GM10248 (cell line): ENCODE measurements at regions not wholly inside any gene's neighbourhood (a gene's known extent, or its start where the extent isn't known, plus 50 kb on each side); places are given as distances from the start of the nearest gene placed in this dataset.
"Not testable (repeated sequence)": the region's sequence is repeated elsewhere in the genome, so short reads cannot be mapped to it uniquely, and the experiment has no call there.

Experiments
- CTCF ChIA-PET: fragments of 300-600 bp; sonication (Branson Sonifier 250); formaldehyde crosslinking; extraction: SDS; loops from one replicate; lab custom pipeline; 2021; ENCODE audit warnings: antibody characterized with exemption; lab: Yijun Ruan, JAX
- POLR2A ChIA-PET: fragments of 350-650 bp; sonication (Branson Sonifier 250); formaldehyde crosslinking; extraction: SDS; loops from one replicate; lab custom pipeline; 2020; ENCODE audit warnings: antibody characterized with exemption; lab: Yijun Ruan, JAX
- DNase-seq: peaks from one replicate; pipeline ENCODE4 v3.0.0; 2012; ENCODE audit errors: extremely low spot score
- CTCF ChIP-seq: IDR thresholded peaks from 2 replicates; pipeline ENCODE4 v1.5.1; 2012; ENCODE audit warnings: mild to moderate bottlenecking, low read depth; ENCODE audit errors: extremely low read depth, missing control alignments, control extremely low read depth

- POLR2A ChIA-PET = no interaction called here
- TF ChIP-seq CTCF = no peak
- CTCF ChIA-PET = no interaction called here
- DNase-seq = no peak
Observed at GRCh38 chr7:152911922-152912321, 152.4 kb downstream of the ACTR3B start.

GRCh38 chr7:152912511-152912910 lies 153.0 kb downstream of the ACTR3B start:
- no peak for TF ChIP-seq CTCF
- CTCF ChIA-PET = interaction anchor here (1.0 kb wide), 1 partner anchor 10 kb away, joined by 3 read pairs; no protein-coding TSS in a partner anchor
- no peak for DNase-seq
- POLR2A ChIA-PET = no interaction called here

GRCh38 chr7:152913492-152913891 lies 153.9 kb downstream of the ACTR3B start:
- DNase-seq = no peak
- POLR2A ChIA-PET = no interaction called here
- CTCF ChIA-PET = interaction anchor here (1.0 kb wide), 1 partner anchor 9 kb away, joined by 3 read pairs; no protein-coding TSS in a partner anchor
- no peak for TF ChIP-seq CTCF

- ChIA-PET POLR2A (no interaction called here), CTCF (no interaction called here)
- DNase-seq = no peak
- no peak for TF ChIP-seq CTCF
Observed at GRCh38 chr7:152914014-152914844, 154.7 kb downstream of the ACTR3B start.

- DNase-seq, POLR2A ChIA-PET, CTCF ChIA-PET: not testable (repeated sequence)
Observed at GRCh38 chr7:152914845-152915102, 155.2 kb downstream of the ACTR3B start.

- ChIA-PET POLR2A (no interaction called here), CTCF (interaction anchor here (0.9 to 1.3 kb wide), 2 partner anchors 9 to 27 kb away, joined by 3 read pairs; no protein-coding TSS in a partner anchor)
- no peak for DNase-seq
- no peak for TF ChIP-seq CTCF
Observed at GRCh38 chr7:152922318-152923081, 162.9 kb downstream of the ACTR3B start.

- no peak for TF ChIP-seq CTCF
- ChIA-PET POLR2A (no interaction called here), CTCF (no interaction called here)
- no peak for DNase-seq
Observed at GRCh38 chr7:152923711-152924110, 164.2 kb downstream of the ACTR3B start.
